GM08714 (cell line): ENCODE measurements at regions not wholly inside any gene's neighbourhood (a gene's known extent, or its start where the extent isn't known, plus 50 kb on each side); places are given as distances from the start of the nearest gene placed in this dataset.

Experiments
- H3K4me3 ChIP-seq: fragments of 200-500 bp; sonication (Bioruptor generic); 2 replicates; pipeline ENCODE4 v1.5.1; 2014; ENCODE audit warnings: mild to moderate bottlenecking, low read length, inconsistent platforms
- ZNF274 ChIP-seq: IDR thresholded peaks from 2 replicates; pipeline ENCODE4 v1.6.1; 2012; ENCODE audit warnings: mild to moderate bottlenecking, low read depth, low read length

DNA sequence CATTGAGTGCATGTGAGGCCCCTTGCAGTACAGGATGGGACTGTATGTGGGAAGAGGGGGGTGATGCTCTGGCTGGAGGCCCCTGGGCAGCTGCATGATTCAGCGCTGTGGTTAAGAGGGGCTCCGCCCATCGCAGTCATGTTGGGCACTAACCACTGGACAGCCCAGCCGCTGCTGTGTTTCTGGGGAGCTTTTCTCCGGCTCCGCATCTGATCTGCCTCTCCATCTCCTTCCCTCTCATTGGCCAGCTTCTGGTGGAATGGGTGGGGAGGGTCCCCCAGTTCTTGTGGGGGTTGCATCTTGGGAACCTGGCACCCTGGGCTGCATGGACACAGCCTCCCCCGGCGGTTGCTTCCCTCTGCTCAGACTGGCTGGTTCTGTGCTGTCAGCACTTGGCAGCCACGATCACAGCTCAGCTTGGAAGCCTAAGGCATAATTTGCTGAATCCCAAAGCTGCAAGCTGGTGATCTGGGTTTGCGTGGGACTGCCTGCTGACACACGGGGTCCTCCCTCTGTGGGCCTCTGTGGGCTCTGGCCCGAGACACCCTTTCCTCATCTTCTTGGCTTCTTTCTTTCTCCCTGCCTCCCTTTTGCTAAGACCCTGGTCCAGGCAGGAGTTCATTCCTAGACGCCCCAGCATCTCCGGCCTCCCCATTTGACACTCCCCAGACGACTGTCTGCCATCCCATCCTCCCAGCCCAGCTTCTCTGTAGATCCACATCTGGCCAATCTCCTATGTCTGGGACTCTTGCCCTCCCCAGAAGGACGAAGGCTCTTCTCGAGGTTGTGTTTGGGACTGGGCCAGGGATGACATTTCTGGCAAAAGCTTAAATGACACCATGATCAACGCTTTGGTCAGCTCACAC lies 168.3 kb downstream of the SEC14L1 start:
- no peak for TF ChIP-seq ZNF274
- no peak overlapping the region for H3K4me3 ChIP-seq

DNA sequence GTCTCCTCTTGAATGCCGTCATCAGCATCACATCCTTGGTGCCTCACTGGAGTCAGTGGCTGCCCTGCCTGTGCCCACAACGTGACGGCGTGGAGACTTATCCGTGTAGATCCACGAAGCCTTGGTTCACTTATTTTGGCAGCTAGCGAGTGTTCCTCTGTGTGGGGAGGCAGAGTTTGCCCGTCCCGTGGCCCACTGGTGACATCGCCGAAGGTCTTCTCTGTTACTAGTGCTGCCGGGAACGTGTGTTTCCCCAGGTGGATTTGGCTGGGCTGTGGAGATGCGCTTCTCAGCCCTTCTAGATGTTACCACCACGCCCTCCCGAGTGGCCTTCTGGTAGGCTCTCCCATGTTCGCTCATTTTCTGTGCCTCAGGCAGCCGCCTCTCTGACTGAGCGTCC lies 169.6 kb downstream of the SEC14L1 start:
- no peak for TF ChIP-seq ZNF274
- H3K4me3 ChIP-seq: no peak overlapping the region

GRCh38 chr17:77311371-77311981 lies 170.7 kb downstream of the SEC14L1 start:
- no peak for TF ChIP-seq ZNF274
- H3K4me3 ChIP-seq: no peak overlapping the region

DNA sequence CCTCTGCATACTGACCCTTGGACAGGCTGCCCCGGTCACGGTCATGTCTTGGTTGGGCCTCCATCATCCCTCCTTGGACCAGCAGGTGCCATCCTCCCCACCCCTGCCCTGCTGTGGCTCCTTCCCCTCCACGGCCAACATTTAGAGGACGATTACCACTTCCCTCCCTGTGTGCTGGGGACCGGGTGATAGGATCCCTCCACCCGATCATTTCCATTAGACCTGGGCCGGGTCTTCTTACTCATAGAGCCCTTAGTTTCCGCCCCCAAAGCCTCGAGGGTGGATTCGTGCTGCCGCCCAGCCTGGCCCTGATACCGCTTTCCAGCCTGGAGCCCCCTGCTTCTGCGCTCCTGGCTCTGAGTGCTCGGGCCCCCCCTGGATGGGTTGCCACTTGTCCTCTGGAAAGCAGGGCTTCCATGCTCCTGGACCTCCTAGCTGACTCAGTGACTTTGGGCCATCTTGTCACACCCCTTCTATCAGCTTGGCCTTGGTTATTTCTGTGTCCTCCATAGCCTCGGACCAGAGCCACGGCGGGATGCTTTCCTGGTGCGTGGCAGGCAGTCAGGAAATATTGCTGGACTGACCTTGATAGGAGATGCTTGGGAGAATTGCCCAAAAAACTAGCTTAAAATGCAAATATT lies 171.4 kb downstream of the SEC14L1 start:
- no peak for TF ChIP-seq ZNF274
- H3K4me3 ChIP-seq: no peak overlapping the region

DNA sequence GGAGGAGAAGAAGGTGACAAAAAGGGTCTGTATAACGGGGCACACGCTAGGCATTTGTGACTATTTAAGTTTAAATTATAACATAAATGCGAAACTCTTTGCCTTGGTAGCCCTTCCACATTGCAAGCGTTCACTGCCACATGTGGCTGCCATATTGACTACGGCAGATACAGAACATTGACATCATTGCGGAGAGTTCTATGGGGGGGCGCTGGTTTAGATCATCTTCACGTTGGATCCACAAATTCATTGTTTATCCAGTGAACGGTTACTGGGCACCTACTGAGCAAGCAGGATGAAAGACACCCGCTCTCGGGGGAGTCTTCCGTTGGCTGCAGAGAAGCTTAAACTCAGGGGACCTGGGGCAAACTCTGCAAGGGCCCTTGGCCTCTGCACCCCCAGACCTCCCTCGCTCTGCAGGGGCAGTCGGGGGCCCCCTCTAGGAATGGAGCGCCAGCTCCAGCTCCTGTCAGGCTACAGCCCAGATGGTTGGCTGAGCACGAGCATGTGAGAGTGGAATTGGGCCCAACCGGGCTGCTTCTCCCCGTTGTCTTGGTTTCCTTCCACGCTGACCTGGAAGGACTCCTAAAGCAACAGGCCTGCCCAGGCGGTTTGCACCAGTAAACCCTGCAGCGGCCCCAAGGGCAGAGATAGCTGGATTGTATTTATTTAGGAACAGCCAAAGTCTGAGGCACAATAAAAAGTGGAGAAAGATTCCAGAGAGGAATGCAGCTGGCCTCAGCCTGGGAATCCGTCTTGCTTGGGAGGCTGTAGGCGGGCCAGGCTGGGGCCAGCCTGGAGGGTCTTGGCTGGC lies 172.2 kb downstream of the SEC14L1 start:
- no peak for TF ChIP-seq ZNF274
- no peak overlapping the region for H3K4me3 ChIP-seq

DNA sequence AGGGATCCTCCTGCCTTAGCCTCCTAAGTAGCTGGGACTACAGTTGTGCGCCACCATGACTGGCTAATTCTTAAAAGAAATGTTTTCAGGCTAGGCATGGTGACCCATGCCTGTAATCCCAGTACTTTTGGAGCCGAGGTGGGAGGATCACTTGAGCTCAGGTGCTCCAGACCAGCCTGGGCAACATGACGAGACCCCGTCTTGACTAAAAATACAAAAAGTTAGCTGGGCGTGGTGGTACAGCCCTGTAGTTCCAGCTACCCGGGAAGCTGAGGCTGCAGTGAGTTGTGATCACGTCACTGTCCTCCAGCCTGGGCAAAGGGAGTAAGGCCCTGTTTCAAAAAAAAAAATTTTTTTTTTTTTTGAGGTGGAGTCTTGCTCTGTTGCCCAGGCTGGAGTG lies 173.1 kb downstream of the SEC14L1 start:
- no peak overlapping the region for H3K4me3 ChIP-seq
- TF ChIP-seq ZNF274: no peak

DNA sequence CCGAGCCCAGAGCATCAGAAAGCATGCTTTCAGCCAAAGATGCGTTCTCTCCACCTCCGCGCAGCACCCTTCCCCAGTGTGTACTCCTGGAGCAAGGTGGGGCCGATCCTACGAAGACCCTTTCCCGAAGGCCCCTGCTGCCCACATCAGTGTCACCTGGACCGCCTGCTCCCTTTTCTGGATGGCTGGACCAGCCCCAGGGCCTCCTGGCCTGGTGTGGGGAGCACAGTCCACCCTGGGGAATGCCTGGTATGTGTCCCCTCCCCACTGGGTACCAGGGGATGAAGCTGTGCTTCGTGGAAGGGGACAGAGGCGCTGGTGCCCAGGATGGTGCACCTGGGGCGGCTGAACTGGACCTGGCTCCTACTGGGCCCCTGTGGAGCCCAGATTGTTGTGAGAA lies 173.8 kb downstream of the SEC14L1 start:
- TF ChIP-seq ZNF274: no peak
- no peak overlapping the region for H3K4me3 ChIP-seq

DNA sequence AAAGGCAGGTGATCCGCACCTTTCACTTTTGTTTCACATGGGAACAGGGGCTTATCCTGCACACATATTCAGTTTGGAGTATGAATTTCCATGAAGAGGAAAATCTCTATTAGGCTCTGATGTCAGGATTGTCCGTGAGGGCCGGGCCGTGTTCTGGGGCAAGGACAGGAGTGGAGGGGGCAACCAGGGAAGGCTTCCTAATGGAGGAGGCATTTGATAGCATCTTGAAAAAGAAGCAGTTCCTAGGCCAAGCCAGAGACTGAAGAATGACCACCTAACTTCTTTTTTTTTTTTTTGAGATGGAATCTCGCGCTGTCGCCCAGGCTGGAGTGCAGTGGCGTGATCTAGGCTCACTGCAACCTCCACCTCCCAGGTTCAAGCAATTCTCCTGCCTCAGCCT lies 174.2 kb downstream of the SEC14L1 start:
- H3K4me3 ChIP-seq: no peak overlapping the region
- no peak for TF ChIP-seq ZNF274

DNA sequence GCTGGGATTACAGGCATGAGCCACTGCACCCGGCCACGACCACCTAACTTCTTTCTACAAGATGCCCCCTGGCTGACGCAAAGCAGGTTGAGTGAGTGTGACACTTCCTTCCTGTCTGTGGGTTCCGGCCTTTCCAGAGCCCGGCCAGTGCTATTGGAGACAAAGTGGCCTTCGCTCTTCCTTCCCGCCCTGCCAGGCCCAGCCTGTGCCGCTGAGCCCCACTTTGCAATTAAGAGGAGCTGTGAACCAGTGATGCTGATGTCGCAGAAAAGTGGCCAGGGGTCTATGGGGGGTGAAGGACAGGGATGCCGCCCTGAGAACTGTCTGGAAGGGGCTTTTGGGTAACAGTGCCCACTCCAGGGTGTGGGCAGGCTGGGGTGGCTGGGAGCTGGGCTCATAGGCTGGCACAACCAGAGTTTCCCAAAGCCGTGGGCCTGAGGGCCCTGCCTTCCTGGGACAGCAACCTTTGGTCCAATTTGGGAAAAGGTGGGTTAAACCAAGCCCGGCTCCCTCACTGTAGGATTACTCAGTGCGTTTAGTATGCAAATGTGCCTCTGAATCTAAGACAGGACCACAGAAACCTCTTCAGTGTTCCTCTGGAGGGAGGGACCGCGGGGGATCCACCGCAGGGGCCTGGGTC lies 174.9 kb downstream of the SEC14L1 start:
- no peak overlapping the region for H3K4me3 ChIP-seq
- no peak for TF ChIP-seq ZNF274

DNA sequence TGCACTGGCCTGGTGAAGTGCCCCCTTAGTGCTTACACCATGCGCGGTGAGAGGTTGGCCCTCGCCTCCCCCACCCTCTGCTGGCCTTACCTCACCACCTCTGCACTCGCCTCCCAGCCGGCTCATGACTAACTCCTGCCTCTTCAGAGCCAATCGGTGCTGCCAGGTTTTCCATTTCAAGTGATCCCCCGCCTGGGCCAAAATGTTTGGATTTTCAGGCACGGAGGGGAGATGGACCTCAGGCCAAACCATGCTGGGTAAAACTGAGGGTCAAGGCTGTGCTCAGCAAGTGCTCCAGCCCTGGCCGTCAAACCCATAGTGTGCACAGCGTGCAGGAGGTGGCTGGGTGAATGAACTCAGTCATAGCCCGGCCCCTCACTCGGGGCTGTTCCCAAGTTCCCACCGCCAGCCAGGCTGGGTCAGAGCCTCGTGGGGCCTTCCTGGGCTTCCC lies 175.4 kb downstream of the SEC14L1 start:
- no peak overlapping the region for H3K4me3 ChIP-seq
- no peak for TF ChIP-seq ZNF274

DNA sequence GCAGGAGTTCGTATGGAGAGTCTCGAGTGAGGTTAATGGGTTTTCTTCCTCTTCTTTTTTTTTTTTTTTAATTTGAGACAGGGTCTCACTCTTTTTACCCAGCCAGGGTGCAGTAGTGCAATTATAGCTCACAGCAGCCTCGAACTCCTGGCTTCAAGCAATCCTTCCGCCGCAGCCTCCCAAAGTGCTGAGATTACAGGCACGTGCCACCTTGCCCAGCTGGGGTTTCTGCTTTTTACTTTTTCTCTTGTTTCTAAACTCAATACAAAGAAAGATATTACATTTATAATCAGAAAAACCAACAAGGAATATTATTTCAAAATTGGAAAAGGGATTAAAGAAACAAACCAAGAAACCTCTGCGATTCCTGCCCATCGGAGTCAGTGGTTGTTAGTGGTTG lies 175.9 kb downstream of the SEC14L1 start:
- no peak for TF ChIP-seq ZNF274
- no peak overlapping the region for H3K4me3 ChIP-seq

GRCh38 chr17:77317091-77317750 lies 176.5 kb downstream of the SEC14L1 start:
- TF ChIP-seq ZNF274: no peak
- no peak overlapping the region for H3K4me3 ChIP-seq

- TF ChIP-seq ZNF274: no peak
- H3K4me3 ChIP-seq: no peak overlapping the region
Observed at GRCh38 chr17:77318021-77318420, 177.3 kb downstream of the SEC14L1 start.
